Suppressor macrophage treated with lipopolysaccharide for 1 hour (primary cell): ENCODE measurements at regions not wholly inside any gene's neighbourhood (a gene's known extent, or its start where the extent isn't known, plus 50 kb on each side); places are given as distances from the start of the nearest gene placed in this dataset.

Source experiments
- DNase-seq, 3 donors: peaks; one replicate each; pipeline ENCODE4 v3.0.0-alpha.2; 2020 to 2022

DNA sequence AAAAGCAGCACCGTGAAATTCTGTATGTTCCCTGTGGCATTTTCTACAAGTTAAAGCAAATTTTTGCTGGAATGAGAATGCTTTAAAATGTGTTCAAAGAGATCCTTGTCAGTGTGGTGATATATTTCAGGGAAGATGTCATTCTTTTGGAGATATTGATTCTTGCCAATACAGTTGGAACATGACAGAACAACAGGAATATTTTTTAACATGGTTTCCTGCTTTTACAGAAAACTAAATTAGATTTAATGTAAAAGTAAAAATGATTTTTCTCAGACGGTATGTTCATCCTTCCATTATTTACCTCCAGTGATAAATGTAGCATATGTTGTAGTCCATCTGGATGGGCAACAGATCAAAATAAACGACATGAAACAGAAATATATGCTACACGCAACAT lies 474.8 kb downstream of the TMA16 start:
- no peak for DNase-seq

DNA sequence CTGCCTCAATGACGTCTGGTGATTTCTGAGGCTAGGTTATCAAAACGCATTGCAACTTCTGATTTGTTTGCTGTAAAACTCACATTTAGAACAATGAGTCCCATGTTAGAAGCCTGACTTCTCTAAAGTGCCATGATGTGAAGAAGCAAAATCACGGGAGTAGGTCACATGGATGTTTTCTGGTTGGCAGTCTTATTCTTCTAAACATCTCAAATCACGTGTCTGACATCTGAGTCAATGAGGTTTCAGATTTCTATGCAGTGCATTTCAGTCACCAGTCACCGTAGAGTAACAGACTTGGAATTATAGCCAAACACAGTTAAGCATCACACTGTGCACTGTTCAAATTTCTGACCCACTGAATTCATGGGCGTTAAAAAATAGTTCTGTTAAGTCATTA lies 482.1 kb downstream of the TMA16 start:
- no peak for DNase-seq

DNA sequence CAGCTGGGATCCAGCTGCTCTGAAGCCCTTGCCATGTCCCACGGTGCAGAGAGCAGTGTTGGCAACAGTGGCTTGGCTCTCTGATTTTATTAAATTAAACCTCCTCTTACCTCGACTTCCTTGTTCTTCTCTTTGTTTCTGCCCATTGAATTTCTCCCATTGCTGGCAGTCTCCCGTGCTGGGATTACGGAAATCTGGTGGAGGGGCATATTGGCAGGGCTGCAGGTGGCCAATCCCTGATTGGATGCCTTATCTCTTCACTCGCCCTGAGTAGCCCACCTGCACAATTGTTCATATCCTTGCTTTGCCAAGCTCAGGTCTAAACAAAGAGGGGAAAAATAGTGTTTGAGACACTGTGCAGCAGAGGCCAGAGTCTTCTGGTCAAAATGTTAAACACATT lies 493.9 kb downstream of the TMA16 start:
- no peak for DNase-seq

DNA sequence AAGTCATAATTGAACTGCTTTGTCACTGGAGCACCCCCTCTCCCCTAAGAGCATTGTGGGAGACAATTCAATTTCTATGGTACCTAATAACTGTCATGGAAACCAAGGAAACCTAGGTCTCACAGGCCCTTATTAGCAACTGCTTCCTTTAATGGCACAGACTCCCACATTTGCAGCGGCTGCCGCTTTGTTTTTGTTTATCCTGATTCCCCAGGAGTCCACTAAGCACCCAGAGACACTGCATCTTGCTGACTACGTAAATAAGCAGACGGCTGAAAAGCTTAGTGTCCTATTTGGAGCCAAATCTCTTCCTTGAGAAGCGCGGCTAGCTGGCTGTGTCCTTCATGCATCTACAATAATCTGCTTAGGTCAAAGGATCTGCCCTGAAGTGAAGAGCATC lies 494.4 kb downstream of the TMA16 start:
- no peak for DNase-seq

DNA sequence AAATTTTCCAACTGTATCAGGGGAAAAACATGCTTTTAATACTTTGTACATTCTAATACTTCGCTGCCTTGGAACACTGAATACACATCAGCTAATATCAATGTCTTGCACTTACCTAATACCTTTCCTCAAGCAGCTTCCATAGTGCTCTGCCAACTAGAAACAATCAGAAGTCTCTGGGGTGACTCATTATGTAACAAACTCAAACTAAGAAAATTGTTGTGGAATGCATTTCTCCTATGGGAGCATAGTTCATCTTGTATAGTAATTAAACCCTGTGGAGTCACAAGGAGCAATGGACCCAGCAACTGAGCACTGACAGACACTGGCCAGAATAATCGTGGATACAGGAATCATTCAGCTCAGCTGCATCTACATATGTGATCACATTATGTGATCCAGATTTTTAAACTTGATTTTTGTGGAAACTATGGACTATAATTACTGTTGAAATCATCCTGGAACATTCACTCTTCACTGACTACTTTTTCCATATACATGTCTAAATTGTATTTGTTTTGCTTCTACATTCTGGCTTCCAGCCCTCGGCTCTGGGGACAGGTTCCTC lies 496.9 kb downstream of the TMA16 start:
- no peak for DNase-seq

DNA sequence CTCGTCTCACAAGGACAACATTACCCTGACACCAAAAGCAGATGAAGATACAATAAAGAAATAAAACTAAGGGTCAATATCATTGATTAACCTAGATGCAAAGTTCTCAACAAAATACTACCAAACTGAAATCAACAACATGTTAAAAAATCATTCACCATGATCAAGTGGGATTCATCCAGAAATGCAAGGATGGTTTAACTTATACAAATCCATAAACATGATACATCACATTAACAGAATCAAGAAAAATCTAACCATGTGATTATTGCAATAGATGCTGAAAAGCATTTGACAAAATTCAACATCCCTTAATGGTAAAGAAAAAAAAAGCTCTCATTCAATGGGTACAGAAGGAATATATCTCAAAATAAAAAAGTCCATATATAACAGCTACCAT lies 514.9 kb downstream of the TMA16 start:
- DNase-seq, result no peak

DNA sequence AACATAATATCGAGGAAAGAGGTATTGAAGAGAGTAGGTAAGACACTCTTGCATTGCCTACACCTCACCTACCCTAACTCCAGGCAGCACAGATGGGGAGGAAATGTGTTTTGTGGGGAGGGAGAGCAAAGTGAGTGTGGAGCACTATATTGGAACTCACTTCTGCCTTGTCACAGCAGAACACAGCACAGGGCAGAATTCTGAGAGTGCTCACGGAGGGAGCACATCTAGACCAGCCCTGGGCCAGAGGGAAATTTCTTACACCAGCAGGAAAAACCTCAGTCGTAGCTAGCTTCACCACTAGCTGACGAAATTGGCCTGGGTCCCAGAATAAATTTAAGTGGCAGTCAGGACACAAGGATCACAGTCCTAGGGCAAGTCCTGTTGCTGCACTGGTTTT lies 517.3 kb downstream of the TMA16 start:
- no peak for DNase-seq

DNA sequence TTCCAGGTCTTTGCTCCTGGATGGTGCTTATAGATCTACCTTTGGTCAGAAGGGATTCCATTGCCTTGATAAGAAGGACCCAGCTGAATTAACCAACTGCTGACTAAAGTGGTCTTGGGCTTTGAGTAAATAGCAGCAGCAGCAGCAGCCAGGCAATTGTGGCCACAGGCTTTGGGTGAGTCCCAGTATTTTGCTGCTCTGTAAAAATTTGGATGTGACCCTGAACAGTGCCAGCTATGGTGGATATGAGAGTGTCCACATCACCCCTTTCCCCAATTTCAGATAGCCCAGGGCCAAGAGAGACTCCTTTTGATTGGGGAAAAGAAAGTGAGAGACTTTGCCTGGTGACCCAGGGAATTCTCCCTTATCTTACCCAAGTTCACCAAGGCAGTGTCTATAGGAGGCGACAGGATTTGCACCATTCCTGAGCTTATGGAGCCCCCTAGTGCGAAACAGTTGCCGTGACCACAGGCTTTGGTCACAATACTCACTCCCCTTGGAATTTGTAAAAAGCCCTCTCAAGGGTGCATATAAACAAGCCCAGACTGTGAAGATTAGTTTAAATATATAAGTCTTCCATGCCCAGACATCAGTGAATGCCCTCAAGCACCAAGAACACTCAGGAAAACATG lies 518.0 kb downstream of the TMA16 start:
- DNase-seq, result peak in 2 of 3 donors; percentile 1 to 11

DNA sequence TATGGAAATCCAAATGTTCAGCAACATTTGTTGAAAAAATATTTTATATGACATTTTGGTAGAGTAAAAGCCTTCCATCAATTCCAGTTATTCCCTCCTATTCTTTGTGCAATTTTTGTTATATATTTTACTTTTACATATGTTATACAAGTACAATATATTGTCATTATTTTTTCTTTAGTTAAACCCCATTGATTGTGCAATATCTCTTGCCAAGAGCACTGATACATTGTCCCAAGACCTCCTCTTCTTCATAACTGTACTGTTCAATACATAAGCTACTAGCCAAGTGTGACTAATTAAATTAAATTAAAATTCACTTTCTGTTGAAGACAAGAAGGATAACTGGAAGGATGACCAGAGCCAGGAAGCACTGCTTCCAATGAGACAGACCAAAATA lies 527.5 kb downstream of the TMA16 start:
- no peak for DNase-seq

DNA sequence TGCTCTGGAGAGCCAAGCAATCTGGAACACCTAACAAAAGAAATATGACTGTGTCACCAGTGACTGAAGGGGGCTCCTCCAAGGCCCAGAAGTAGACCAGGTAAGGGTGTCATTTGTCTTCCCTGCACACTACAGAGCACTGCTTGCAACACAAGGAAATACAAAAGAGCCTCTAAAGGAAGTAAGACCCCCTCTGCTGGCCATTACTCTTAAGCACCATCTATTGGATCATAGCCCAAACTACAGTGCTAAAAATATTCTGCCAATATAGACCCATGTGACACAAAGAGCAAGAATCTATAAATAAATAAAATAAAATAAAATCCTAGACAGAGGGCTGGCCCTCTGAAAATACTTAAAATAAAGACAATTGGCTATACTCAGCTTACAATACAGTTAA lies 528.7 kb downstream of the TMA16 start:
- DNase-seq, result no peak

DNA sequence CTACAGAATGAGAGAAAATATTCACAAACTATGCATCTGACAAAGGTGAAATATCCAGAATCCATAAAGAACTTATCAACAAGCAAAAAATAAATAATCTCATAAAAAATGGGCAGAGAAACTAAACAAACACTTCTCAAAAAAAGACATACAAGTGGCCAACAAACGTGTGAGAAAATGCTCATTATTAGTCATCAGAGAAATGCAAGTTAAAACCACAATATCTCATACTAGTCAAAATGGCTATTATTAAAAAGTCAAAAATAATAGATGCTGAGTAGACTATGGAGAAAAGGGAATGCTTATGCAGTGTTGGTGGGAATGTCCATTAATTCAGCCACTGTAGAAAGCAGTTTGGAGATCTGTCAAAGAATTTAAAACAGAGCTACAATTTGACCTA lies 533.3 kb downstream of the TMA16 start:
- DNase-seq, result no peak

DNA sequence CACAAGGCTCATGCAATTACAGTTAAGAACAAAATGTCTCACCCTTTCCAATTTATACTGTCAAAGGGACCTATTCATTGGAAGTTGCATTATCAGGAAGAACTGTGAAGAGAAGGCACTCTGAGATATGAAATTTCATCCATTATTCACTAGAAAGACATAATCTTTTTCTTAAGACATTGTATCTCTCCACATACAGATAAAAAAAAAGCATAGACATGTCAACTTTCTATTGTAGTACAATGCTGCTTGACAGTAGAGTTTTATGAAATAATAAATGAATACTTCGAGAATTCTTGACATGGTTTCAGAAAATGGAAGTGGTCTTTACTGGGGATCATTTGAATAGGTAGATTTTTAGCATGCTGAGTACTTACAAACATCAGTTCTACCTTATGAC lies 545.0 kb downstream of the TMA16 start:
- DNase-seq, result no peak

DNA sequence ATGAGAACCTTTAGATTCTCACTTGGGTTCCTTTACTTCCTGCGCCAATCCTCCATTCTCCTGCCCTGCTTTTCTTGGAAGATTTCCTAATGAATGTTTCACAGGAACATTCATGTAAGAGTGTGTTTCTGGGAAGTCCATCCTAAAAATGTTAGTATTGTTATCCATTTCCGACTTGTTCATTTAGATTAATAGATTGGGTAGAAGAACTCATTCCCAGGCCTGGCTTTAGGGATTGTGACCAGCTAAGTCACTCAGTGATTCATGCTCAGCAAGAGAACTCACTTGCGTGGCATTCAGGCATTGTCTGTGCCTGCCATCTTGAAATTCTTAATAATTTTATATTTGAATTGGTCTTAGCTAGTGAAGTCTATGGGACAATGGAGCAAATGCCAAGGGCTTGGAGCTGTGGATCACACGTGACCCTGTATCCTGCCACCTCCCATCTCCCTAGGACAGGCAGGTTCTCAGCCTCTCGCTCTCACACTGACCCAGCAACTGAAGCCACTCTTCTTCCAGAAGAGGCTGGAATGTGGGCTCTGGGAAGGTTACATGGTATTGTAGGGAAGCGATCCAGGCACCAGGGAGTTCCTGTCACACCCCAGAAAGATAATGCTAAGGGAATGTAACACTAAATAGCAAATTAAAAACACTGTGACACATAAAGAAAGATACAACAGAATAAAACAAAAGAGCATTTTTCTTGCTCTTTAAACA lies 562.1 kb downstream of the TMA16 start:
- no peak for DNase-seq

DNA sequence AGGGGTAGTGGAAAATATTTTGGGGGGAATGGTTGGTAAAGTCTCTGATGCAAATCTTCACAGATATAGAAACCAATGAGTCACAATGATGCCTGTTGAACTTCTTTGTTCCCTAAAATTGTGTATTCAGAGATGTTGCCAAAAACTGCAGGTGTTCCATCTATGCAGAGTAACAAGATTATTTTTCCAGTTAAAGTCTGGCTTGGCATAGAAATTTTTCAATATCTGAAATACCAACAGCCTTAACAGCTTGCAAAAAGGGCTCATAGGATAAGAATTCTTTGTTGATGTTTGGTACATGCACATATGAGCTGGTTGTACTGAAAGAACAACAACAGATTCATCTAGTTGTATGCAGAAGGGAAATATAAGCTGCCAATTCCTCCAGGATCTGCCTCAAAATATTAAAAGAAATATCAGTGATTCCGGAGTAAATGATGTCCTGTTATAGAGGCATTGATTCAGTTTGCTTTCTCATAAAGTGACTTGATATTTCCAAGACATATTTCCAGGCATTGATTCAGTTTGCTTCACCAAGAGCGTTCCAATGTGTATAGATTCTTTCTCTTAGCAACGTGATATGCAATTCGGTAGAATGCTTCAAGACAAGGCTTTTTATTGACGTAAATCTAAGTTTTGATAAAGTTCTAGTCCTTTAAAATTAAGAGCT lies 564.4 kb downstream of the TMA16 start:
- no peak for DNase-seq

DNA sequence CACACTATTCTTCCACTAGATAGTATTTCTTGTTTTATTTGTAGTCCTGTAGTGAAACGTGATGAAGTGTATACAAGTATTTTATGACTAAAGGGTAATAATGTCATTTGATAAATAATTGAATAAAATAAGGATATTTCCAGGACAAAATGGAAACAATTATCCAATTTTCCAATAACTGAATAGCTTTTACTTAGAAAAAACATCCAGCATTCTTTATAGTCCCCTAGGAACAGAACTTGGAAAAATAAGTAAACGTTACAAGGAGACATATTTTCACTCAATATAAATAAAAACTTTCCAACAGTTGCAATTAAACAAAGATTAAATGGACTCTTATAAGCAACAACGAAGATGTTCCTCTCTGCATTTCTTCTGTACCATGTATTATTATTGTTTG lies 566.0 kb downstream of the TMA16 start:
- no peak for DNase-seq

DNA sequence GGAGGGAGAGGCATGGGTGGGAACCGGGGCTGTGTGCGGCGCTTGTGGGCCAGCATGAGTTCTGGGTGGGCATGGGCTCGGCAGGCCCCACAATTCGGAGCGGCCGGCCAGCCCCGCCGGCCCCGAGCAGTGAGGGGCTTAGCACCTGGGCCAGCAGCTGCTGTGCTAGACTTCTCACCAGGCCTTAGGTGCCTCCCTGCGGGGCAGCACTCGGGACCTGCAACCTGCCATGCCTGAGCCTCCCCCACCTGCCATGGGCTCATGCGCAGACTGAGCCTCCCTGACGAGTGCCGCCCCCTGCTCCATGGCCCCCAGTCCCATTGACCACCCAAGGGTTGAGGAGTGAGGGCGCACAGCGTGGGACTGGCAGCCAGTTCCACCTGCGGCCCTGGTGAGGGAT lies 573.9 kb downstream of the TMA16 start:
- DNase-seq, result no peak

DNA sequence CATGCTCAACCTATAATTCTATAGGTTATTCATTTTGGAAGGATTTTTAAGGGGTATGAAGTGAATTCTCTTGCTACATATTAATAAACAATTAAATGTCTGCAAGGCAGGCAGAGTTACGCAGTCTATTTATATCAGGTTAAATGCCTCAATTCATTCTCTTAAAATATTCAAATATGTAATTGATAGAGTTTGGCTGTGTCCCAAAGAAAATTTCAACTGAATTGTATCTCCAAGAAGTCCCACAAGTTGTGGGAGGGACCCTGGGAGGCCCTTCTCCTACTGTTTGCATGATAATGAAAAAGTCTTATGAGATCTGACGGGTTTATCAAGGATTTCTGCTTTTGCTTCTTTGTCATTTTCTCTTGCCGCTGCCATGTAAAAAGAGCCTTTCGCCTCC lies 576.1 kb downstream of the TMA16 start:
- DNase-seq, result no peak

DNA sequence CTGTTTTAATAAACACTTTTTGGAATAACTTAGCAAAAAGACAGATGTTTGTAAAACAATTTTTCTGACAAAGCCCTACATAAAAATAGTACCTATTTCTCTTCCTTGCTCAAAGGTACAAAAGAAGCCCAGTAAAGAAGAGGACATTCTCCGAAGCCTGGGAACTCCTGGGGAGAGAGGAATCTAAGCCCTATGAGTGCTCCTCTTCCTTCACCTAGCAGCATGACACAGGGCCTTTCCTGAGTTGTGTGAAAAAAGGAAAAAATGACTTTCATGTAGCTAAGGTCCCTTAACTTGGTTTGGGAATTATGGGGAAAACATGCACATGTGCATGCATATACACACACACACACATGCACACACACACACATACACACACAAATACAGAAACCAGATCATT lies 586.9 kb downstream of the TMA16 start:
- no peak for DNase-seq

DNA sequence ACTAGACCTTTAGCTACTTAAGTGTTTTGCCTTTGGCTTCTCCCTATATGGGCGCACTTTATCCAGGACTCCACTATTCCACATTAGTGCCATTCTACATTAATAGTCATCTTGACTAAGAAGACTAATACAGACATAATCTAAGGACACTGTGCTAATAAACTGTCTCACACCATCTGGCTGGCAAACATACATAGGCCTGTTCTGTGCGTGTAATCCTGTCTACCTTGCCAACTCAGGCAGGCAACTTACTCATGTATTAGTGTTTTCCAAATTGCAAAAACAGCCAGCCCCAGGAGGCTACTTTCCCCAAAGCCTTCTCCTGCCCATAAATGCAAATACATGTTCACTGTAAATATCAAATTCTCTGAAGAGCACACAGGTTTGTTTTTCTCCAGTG lies 587.3 kb downstream of the TMA16 start:
- no peak for DNase-seq

DNA sequence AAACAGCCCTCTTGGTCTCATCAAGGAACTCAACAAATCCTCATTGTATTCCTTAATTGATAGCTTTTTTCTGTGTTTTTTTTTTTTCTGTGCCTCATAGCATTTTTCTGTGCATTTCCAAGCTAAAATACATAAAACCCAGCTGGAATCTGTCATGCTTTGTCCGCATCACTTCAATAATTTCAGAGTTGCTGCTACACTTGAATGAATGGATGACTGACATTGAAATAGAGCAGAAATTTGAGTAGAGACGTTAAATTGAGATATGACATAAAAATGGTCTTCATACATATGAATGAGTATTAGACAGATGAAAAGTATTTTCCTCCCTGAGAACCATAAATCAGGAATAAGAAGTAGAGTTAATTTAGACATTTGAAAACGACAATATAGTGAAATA lies 593.2 kb downstream of the TMA16 start:
- DNase-seq, result no peak

DNA sequence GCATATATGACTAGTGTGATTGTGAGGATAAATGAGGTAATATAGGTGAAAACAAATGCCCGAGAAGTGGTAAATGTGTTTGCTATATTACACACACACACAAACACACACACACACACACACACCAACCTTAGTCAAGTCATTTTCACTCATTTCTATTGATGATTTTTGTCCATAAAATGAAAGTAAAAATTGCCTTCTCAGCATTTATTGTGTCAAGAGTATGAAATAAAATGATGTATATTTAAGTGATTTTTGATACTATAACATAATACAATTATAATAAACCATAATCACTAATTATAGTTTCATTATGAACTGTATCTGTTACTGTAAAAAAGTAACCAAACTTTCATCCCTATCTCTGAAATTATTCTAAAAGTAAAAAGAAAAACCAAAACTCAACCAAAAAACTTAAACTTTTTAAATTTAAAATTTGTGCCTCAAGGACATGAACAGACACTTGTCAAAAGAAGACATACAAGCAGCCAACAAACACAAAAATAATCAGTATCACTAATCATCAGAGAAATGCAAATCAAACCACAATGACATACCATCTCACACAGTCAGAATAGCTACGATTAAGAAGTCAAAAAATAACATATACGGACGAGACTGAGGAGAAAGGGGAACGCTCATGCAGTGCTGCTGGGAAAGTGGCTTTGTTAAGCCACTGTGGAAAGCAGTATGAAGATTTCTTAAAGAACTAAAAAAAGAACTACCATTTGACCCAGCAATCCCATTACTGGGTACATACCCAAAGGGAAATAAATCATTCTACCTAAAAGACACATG lies 601.0 kb downstream of the TMA16 start:
- no peak for DNase-seq

DNA sequence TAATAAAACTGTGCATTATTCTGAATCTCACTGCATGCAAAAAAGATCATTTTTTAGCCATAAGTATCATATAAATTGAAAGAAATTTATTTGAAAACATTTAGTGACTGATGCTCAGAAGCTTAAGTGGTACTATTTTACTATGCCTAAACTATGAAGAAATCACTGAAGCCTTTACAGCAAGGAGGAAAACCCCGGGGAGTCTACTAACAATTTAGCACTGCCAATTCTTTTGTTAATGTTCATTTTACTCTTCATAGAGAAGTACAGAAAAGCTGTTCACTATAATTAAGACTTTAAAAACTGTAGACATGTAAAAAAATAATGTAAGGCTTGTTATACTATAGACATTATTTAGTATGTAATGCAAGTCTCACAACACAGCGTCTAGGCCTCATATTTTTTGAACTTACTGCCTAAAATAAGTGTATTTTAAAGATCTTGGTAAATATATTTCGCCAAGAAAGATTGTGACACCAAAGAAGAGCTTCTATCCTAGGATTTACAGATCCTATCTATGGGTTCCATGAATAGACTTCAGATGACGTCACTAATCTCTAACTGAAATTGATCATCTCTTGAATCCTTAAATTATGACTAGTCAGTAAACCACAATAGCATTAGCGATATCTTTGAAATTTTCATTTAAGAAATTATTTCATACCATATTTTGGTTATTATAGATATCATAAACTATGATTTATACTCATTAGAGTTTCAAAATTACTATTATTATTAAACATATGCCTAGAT lies 602.5 kb downstream of the TMA16 start:
- DNase-seq, result no peak
